ENCODE measurements at regions not wholly inside any gene's neighbourhood (a gene's known extent, or its start where the extent isn't known, plus 50 kb on each side); places are given as distances from the start of the nearest gene placed in this dataset.

- POLR2A ChIA-PET, result no interaction called here
- CTCF ChIA-PET, result no interaction called here
- no peaks in the 10 kb centered on the region for H3K36me3 ChIP-seq (ENCODE audit: control insufficient read depth in 2 of 2, extremely low read depth in 1 of 2, insufficient read depth in 1 of 2, low read length in 1 of 2)
Observed at GRCh38 chr6:120646101-120646500, 688.2 kb downstream of the TBC1D32 start.

GRCh38 chr6:120632975-120633374 lies 701.3 kb downstream of the TBC1D32 start:
- ChIA-PET CTCF (no interaction called here), POLR2A (no interaction called here)
- Histone ChIP-seq H3K27me3 (replicated peaks in 1 of 2; ENCODE audit: control insufficient read depth in 2 of 2, extremely low read depth in 1 of 2, insufficient read depth in 2 of 2, low read length in 1 of 2) (no peaks in the 10 kb centered on the region), H3K4me1 (ENCODE audit: control insufficient read depth in 1 of 2, extremely low read depth in 1 of 2, insufficient read depth in 2 of 2, low read length in 2 of 2) (no peaks in the 10 kb centered on the region), H3K4me3 (ENCODE audit: control insufficient read depth in 1 of 2, extremely low read depth in 1 of 2, low read length in 1 of 2) (no peak overlapping the region), H3K9me3 (no peaks in the 10 kb centered on the region), H3K27ac (ENCODE audit: low read length) (no peak overlapping the region), H3K36me3 (ENCODE audit: control insufficient read depth in 2 of 2, extremely low read depth in 1 of 2, insufficient read depth in 1 of 2, low read length in 1 of 2) (no peaks in the 10 kb centered on the region)
- Mint-ChIP-seq H3K27ac (no peak overlapping the region), H3K36me3 (no peaks in the 10 kb centered on the region), H3K4me3 (no peak overlapping the region), H3K9me3 (peaks cover 0 to 7% (median 4%) of the 10 kb centered on the region in 3 donors), H3K4me1 (no peaks in the 10 kb centered on the region), H3K27me3 (no peaks in the 10 kb centered on the region)
- DNase-seq (no peak), ATAC-seq (replicated peaks in 1 of 4) (no peak)
- no CpG with 5 or more reads among the region's 1 CpG for WGBS (ENCODE audit: insufficient coverage)

More at GRCh38 chr6:120646101-120646500, 688.2 kb downstream of the TBC1D32 start:
- Mint-ChIP-seq H3K4me3 (no peak overlapping the region), H3K27me3 (no peaks in the 10 kb centered on the region), H3K9me3 (peaks cover 4 to 13% (median 8%) of the 10 kb centered on the region in 3 donors), H3K4me1 (no peaks in the 10 kb centered on the region), H3K36me3 (no peaks in the 10 kb centered on the region), H3K27ac (no peak overlapping the region)
- H3K27ac ChIP-seq (ENCODE audit: low read length), result no peak overlapping the region
- no peak overlapping the region for H3K4me3 ChIP-seq (ENCODE audit: control insufficient read depth in 1 of 2, extremely low read depth in 1 of 2, low read length in 1 of 2)
- ATAC-seq (replicated peaks in 1 of 4) (no peak), DNase-seq (no peak)
- H3K9me3 ChIP-seq, result no peaks in the 10 kb centered on the region
- WGBS (ENCODE audit: insufficient coverage), result no CpG with 5 or more reads among the region's 2 CpGs
- H3K27me3 ChIP-seq (replicated peaks in 1 of 2; ENCODE audit: control insufficient read depth in 2 of 2, extremely low read depth in 1 of 2, insufficient read depth in 2 of 2, low read length in 1 of 2), result no peaks in the 10 kb centered on the region
- H3K4me1 ChIP-seq (ENCODE audit: control insufficient read depth in 1 of 2, extremely low read depth in 1 of 2, insufficient read depth in 2 of 2, low read length in 2 of 2), result no peaks in the 10 kb centered on the region

- Histone ChIP-seq H3K27me3 (replicated peaks in 1 of 2; ENCODE audit: control insufficient read depth in 2 of 2, extremely low read depth in 1 of 2, insufficient read depth in 2 of 2, low read length in 1 of 2) (no peaks in the 10 kb centered on the region), H3K4me1 (ENCODE audit: control insufficient read depth in 1 of 2, extremely low read depth in 1 of 2, insufficient read depth in 2 of 2, low read length in 2 of 2) (no peaks in the 10 kb centered on the region), H3K4me3 (ENCODE audit: control insufficient read depth in 1 of 2, extremely low read depth in 1 of 2, low read length in 1 of 2) (no peak overlapping the region), H3K9me3 (no peaks in the 10 kb centered on the region), H3K36me3 (ENCODE audit: control insufficient read depth in 2 of 2, extremely low read depth in 1 of 2, insufficient read depth in 1 of 2, low read length in 1 of 2) (no peaks in the 10 kb centered on the region), H3K27ac (ENCODE audit: low read length) (no peak overlapping the region)
- H3K4me3 Mint-ChIP-seq, result no peak overlapping the region
- H3K27me3 Mint-ChIP-seq, result no peaks in the 10 kb centered on the region
- WGBS (ENCODE audit: insufficient coverage), result no CpG with 5 or more reads among the region's 3 CpGs
- H3K4me1 Mint-ChIP-seq, result no peaks in the 10 kb centered on the region
- H3K9me3 Mint-ChIP-seq, result peaks cover 6 to 13% (median 8%) of the 10 kb centered on the region in 3 donors
- no peak for DNase-seq
- no peak overlapping the region for H3K27ac Mint-ChIP-seq
- ATAC-seq (replicated peaks in 1 of 4), result no peak
- no peaks in the 10 kb centered on the region for H3K36me3 Mint-ChIP-seq
- ChIA-PET CTCF (no interaction called here), POLR2A (no interaction called here)
Observed at GRCh38 chr6:120627612-120628011, 706.7 kb downstream of the TBC1D32 start.

- Mint-ChIP-seq H3K9me3 (peaks cover 0 to 7% (median 4%) of the 10 kb centered on the region in 3 donors), H3K27me3 (no peaks in the 10 kb centered on the region), H3K4me3 (no peak overlapping the region), H3K36me3 (no peaks in the 10 kb centered on the region), H3K4me1 (no peaks in the 10 kb centered on the region), H3K27ac (no peak overlapping the region)
- no CpG with 5 or more reads among the region's 1 CpG for WGBS (ENCODE audit: insufficient coverage)
- Histone ChIP-seq H3K27ac (ENCODE audit: low read length) (no peak overlapping the region), H3K36me3 (ENCODE audit: control insufficient read depth in 2 of 2, extremely low read depth in 1 of 2, insufficient read depth in 1 of 2, low read length in 1 of 2) (no peaks in the 10 kb centered on the region), H3K4me3 (ENCODE audit: control insufficient read depth in 1 of 2, extremely low read depth in 1 of 2, low read length in 1 of 2) (no peak overlapping the region), H3K27me3 (replicated peaks in 1 of 2; ENCODE audit: control insufficient read depth in 2 of 2, extremely low read depth in 1 of 2, insufficient read depth in 2 of 2, low read length in 1 of 2) (no peaks in the 10 kb centered on the region), H3K4me1 (ENCODE audit: control insufficient read depth in 1 of 2, extremely low read depth in 1 of 2, insufficient read depth in 2 of 2, low read length in 2 of 2) (no peaks in the 10 kb centered on the region), H3K9me3 (no peaks in the 10 kb centered on the region)
- ChIA-PET POLR2A (no interaction called here), CTCF (no interaction called here)
- DNase-seq (no peak), ATAC-seq (replicated peaks in 1 of 4) (no peak)
Observed at GRCh38 chr6:120622127-120622631, 712.1 kb downstream of the TBC1D32 start.

GRCh38 chr6:120620900-120621299 lies 713.4 kb downstream of the TBC1D32 start:
- H3K4me1 Mint-ChIP-seq, result no peaks in the 10 kb centered on the region
- H3K9me3 ChIP-seq, result no peaks in the 10 kb centered on the region
- ATAC-seq (replicated peaks in 1 of 4) (no peak), DNase-seq (no peak)
- no peaks in the 10 kb centered on the region for H3K36me3 Mint-ChIP-seq
- no peaks in the 10 kb centered on the region for H3K27me3 Mint-ChIP-seq
- no peaks in the 10 kb centered on the region for H3K36me3 ChIP-seq (ENCODE audit: control insufficient read depth in 2 of 2, extremely low read depth in 1 of 2, insufficient read depth in 1 of 2, low read length in 1 of 2)
- H3K27ac Mint-ChIP-seq, result no peak overlapping the region
- H3K27me3 ChIP-seq (replicated peaks in 1 of 2; ENCODE audit: control insufficient read depth in 2 of 2, extremely low read depth in 1 of 2, insufficient read depth in 2 of 2, low read length in 1 of 2), result no peaks in the 10 kb centered on the region
- no peak overlapping the region for H3K27ac ChIP-seq (ENCODE audit: low read length)
- POLR2A ChIA-PET, result no interaction called here
- H3K4me1 ChIP-seq (ENCODE audit: control insufficient read depth in 1 of 2, extremely low read depth in 1 of 2, insufficient read depth in 2 of 2, low read length in 2 of 2), result no peaks in the 10 kb centered on the region
- no peak overlapping the region for H3K4me3 ChIP-seq (ENCODE audit: control insufficient read depth in 1 of 2, extremely low read depth in 1 of 2, low read length in 1 of 2)
- H3K9me3 Mint-ChIP-seq, result peaks cover 0 to 4% (median 0%) of the 10 kb centered on the region in 3 donors
- CTCF ChIA-PET, result no interaction called here
- no CpG with 5 or more reads among the region's 1 CpG for WGBS (ENCODE audit: insufficient coverage)
- H3K4me3 Mint-ChIP-seq, result no peak overlapping the region

- no peaks in the 10 kb centered on the region for H3K4me1 ChIP-seq (ENCODE audit: control insufficient read depth in 1 of 2, extremely low read depth in 1 of 2, insufficient read depth in 2 of 2, low read length in 2 of 2)
- no peaks in the 10 kb centered on the region for H3K9me3 Mint-ChIP-seq
Observed at GRCh38 chr6:120615238-120615637, 719.0 kb downstream of the TBC1D32 start.

GRCh38 chr6:120614723-120615122 lies 719.6 kb downstream of the TBC1D32 start:
- Histone ChIP-seq H3K4me1 (ENCODE audit: control insufficient read depth in 1 of 2, extremely low read depth in 1 of 2, insufficient read depth in 2 of 2, low read length in 2 of 2) (no peaks in the 10 kb centered on the region), H3K27me3 (replicated peaks in 1 of 2; ENCODE audit: control insufficient read depth in 2 of 2, extremely low read depth in 1 of 2, insufficient read depth in 2 of 2, low read length in 1 of 2) (no peaks in the 10 kb centered on the region), H3K27ac (ENCODE audit: low read length) (no peak overlapping the region), H3K36me3 (ENCODE audit: control insufficient read depth in 2 of 2, extremely low read depth in 1 of 2, insufficient read depth in 1 of 2, low read length in 1 of 2) (no peaks in the 10 kb centered on the region), H3K9me3 (no peaks in the 10 kb centered on the region), H3K4me3 (ENCODE audit: control insufficient read depth in 1 of 2, extremely low read depth in 1 of 2, low read length in 1 of 2) (no peak overlapping the region)
- H3K27ac Mint-ChIP-seq, result no peak overlapping the region
- no CpG with 5 or more reads among the region's 2 CpGs for WGBS (ENCODE audit: insufficient coverage)
- no peaks in the 10 kb centered on the region for H3K36me3 Mint-ChIP-seq
- no peak for DNase-seq
- no peak overlapping the region for H3K4me3 Mint-ChIP-seq
- ChIA-PET CTCF (no interaction called here), POLR2A (no interaction called here)
- H3K4me1 Mint-ChIP-seq, result no peaks in the 10 kb centered on the region
- ATAC-seq (replicated peaks in 1 of 4), result no peak
- H3K27me3 Mint-ChIP-seq, result no peaks in the 10 kb centered on the region
- no peaks in the 10 kb centered on the region for H3K9me3 Mint-ChIP-seq

More at GRCh38 chr6:120615238-120615637, 719.0 kb downstream of the TBC1D32 start:
- Histone ChIP-seq H3K9me3 (no peaks in the 10 kb centered on the region), H3K27me3 (replicated peaks in 1 of 2; ENCODE audit: control insufficient read depth in 2 of 2, extremely low read depth in 1 of 2, insufficient read depth in 2 of 2, low read length in 1 of 2) (no peaks in the 10 kb centered on the region), H3K4me3 (ENCODE audit: control insufficient read depth in 1 of 2, extremely low read depth in 1 of 2, low read length in 1 of 2) (no peak overlapping the region), H3K36me3 (ENCODE audit: control insufficient read depth in 2 of 2, extremely low read depth in 1 of 2, insufficient read depth in 1 of 2, low read length in 1 of 2) (no peaks in the 10 kb centered on the region), H3K27ac (ENCODE audit: low read length) (no peak overlapping the region)
- POLR2A ChIA-PET, result no interaction called here
- H3K4me1 Mint-ChIP-seq, result no peaks in the 10 kb centered on the region
- no peak overlapping the region for H3K4me3 Mint-ChIP-seq
- CTCF ChIA-PET, result no interaction called here
- no peak overlapping the region for H3K27ac Mint-ChIP-seq
- DNase-seq (no peak), ATAC-seq (replicated peaks in 1 of 4) (no peak)
- no peaks in the 10 kb centered on the region for H3K36me3 Mint-ChIP-seq
- WGBS (ENCODE audit: insufficient coverage), result no CpG with 5 or more reads among the region's 3 CpGs
- H3K27me3 Mint-ChIP-seq, result no peaks in the 10 kb centered on the region
